GM12875 (cell line): ENCODE measurements at regions not wholly inside any gene's neighbourhood (a gene's known extent, or its start where the extent isn't known, plus 50 kb on each side); places are given as distances from the start of the nearest gene placed in this dataset.

ENCODE experiments used
- H3K4me3 ChIP-seq: one replicate; pipeline ENCODE4 v1.5.1; 2011; ENCODE audit warnings: low read depth, low read length, control low read depth
- CTCF ChIP-seq: IDR thresholded peaks from 2 replicates; pipeline ENCODE4 v1.5.1; 2011; ENCODE audit warnings: low read depth, mild to moderate bottlenecking, control low read depth, inconsistent platforms, low read length, moderate library complexity, borderline replicate concordance; ENCODE audit not compliant: insufficient read depth

GRCh38 chr10:52450762-52451291 is 136.7 kb downstream of the DKK1 start:
- H3K4me3 ChIP-seq, result no peak overlapping the region
- no peak for TF ChIP-seq CTCF

DNA sequence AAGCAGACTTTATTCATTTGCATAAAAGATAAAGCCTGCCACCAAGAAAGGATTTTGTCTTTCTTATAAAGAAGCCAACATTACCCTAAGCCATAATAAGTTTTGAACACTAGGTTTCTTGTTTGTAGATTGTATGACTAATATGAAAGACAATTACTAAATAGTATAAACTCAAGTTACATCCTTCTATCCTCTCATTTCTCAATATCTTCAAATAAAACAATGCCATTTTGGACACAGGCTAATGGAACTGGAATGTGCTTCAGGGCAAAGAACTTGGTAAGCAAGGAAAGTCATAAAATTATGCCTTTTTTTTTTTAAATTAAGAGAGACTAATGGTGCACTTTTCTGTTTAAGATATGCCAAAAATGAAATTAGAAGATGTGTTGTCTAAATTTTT is 137.7 kb downstream of the DKK1 start:
- TF ChIP-seq CTCF, result no peak
- no peak overlapping the region for H3K4me3 ChIP-seq

GRCh38 chr10:52452600-52453493 is 138.8 kb downstream of the DKK1 start:
- H3K4me3 ChIP-seq, result no peak overlapping the region
- no peak for TF ChIP-seq CTCF

DNA sequence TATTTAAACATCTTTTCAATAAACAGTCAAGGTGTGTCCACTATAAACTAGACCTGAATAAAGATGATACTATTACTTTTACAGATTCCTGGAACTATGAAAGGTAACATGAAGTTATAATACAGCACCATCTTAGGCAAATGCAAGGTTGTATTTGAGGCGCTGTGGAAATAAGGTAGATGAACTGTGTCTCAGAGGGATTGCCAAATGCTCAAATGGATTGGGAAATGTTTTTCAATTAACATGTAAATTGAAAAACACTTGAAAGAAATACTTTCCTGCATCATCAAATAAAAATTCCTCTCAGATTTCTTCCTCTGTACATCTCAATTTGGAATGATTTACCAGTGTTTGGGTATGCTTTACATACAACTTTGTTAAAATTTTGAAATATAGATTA is 139.4 kb downstream of the DKK1 start:
- H3K4me3 ChIP-seq, result no peak overlapping the region
- TF ChIP-seq CTCF, result no peak

DNA sequence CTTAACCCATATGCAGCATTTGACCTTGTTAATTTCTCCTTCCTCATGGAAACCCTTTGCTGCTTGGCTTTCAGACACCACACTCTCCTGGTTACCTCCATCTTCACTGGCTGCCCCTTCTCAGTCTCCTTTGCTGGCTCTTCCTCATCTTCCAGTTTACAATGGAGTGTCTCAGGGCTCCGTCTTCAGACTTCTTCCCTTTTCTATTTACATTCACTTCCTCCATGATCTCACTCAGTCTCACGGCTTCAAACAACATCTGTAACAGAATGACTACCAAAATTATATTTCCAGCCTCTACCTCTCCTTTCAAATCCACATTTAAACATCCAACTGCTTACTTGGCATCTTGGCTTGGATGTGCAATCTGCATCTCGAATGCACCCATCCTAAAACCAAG is 140.4 kb downstream of the DKK1 start:
- no peak overlapping the region for H3K4me3 ChIP-seq
- no peak for TF ChIP-seq CTCF

- TF ChIP-seq CTCF, result no peak
- no peak overlapping the region for H3K4me3 ChIP-seq
Measured at GRCh38 chr10:52455098-52455497, 141.0 kb downstream of the DKK1 start.

- no peak overlapping the region for H3K4me3 ChIP-seq
- no peak for TF ChIP-seq CTCF
Measured at GRCh38 chr10:52459097-52459496, 145.0 kb downstream of the DKK1 start.
